Central memory CD8-positive, alpha-beta T cell (primary cell): ENCODE measurements at regions not wholly inside any gene's neighbourhood (a gene's known extent, or its start where the extent isn't known, plus 50 kb on each side); places are given as distances from the start of the nearest gene placed in this dataset.
"Not testable (repeated sequence)": the region's sequence is repeated elsewhere in the genome, so short reads cannot be mapped to it uniquely, and the experiment has no call there.

Experiments used
- ATAC-seq: fragments of 150-1000 bp; cut with Tn5 transposase; replicated peaks from 2 replicates; pipeline ENCODE4 v1.10.0; 2022; ENCODE audit warnings: mild to moderate bottlenecking, moderate FRiP score, moderate number of reproducible peaks; ENCODE audit not compliant: poor library complexity, severe bottlenecking; ENCODE audit errors: extremely low read depth
- DNase-seq, 2 donors: peaks; one replicate each; pipeline ENCODE4 v3.0.0; 2021; ENCODE audit warnings: low spot score in 2 of 2
- H3K27ac Mint-ChIP-seq: one replicate; pipeline ENCODE4 v1.8.0; 2022; ENCODE audit warnings: low read depth, mild to moderate bottlenecking, moderate library complexity, mixed read lengths
- H3K27me3 Mint-ChIP-seq: one replicate; pipeline ENCODE4 v1.8.0; 2022; ENCODE audit warnings: mixed read lengths
- H3K36me3 Mint-ChIP-seq: one replicate; pipeline ENCODE4 v1.8.0; 2022; ENCODE audit warnings: mild to moderate bottlenecking, moderate library complexity, mixed read lengths; ENCODE audit not compliant: insufficient read depth
- H3K4me1 Mint-ChIP-seq: one replicate; pipeline ENCODE4 v1.8.0; 2022; ENCODE audit warnings: mixed read lengths
- H3K4me3 Mint-ChIP-seq: one replicate; pipeline ENCODE4 v1.8.0; 2022; ENCODE audit warnings: mild to moderate bottlenecking, moderate library complexity, mixed read lengths
- H3K9me3 Mint-ChIP-seq: one replicate; pipeline ENCODE4 v1.8.0; 2022; ENCODE audit warnings: mixed read lengths

GRCh38 chr11:33986597-33987501, 64.7 kb upstream of the CAPRIN1 start:
- not testable (repeated sequence) for DNase-seq, ATAC-seq, H3K4me3 Mint-ChIP-seq, H3K4me1 Mint-ChIP-seq, H3K27me3 Mint-ChIP-seq, H3K27ac Mint-ChIP-seq, H3K36me3 Mint-ChIP-seq, H3K9me3 Mint-ChIP-seq

GRCh38 chr11:33984682-33985389, 66.7 kb upstream of the CAPRIN1 start:
- Mint-ChIP-seq H3K9me3 (no peaks in the 10 kb centered on the region), H3K4me1 (no peaks in the 10 kb centered on the region), H3K27me3 (peaks cover 21% of the 10 kb centered on the region), H3K36me3 (no peaks in the 10 kb centered on the region), H3K4me3 (no peak overlapping the region), H3K27ac (no peak overlapping the region)
- ATAC-seq (no peak), DNase-seq (no peak)

GRCh38 chr11:33982661-33983060, 68.9 kb upstream of the CAPRIN1 start:
- no peak overlapping the region for H3K4me3 Mint-ChIP-seq
- peaks cover 21% of the 10 kb centered on the region for H3K27me3 Mint-ChIP-seq
- ATAC-seq: no peak
- no peaks in the 10 kb centered on the region for H3K36me3 Mint-ChIP-seq
- no peak overlapping the region for H3K27ac Mint-ChIP-seq
- DNase-seq: no peak
- no peaks in the 10 kb centered on the region for H3K4me1 Mint-ChIP-seq
- H3K9me3 Mint-ChIP-seq: no peaks in the 10 kb centered on the region

- Mint-ChIP-seq H3K27me3 (peaks cover 21% of the 10 kb centered on the region), H3K4me3 (no peak overlapping the region), H3K4me1 (no peaks in the 10 kb centered on the region), H3K9me3 (no peaks in the 10 kb centered on the region), H3K27ac (no peak overlapping the region), H3K36me3 (no peaks in the 10 kb centered on the region)
- ATAC-seq (no peak), DNase-seq (no peak)
Measured at GRCh38 chr11:33980897-33981296, 70.6 kb upstream of the CAPRIN1 start.

- H3K9me3 Mint-ChIP-seq: no peaks in the 10 kb centered on the region
- DNase-seq (no peak), ATAC-seq (no peak)
- no peak overlapping the region for H3K27ac Mint-ChIP-seq
- no peaks in the 10 kb centered on the region for H3K36me3 Mint-ChIP-seq
- H3K4me3 Mint-ChIP-seq: no peak overlapping the region
- H3K27me3 Mint-ChIP-seq: peaks cover 21% of the 10 kb centered on the region
- H3K4me1 Mint-ChIP-seq: no peaks in the 10 kb centered on the region
Measured at GRCh38 chr11:33978376-33978775, 73.2 kb upstream of the CAPRIN1 start.

GRCh38 chr11:33977676-33978075, 73.9 kb upstream of the CAPRIN1 start:
- Mint-ChIP-seq H3K4me1 (no peaks in the 10 kb centered on the region), H3K36me3 (no peaks in the 10 kb centered on the region), H3K27ac (no peak overlapping the region), H3K27me3 (peaks cover 21% of the 10 kb centered on the region), H3K9me3 (no peaks in the 10 kb centered on the region), H3K4me3 (no peak overlapping the region)
- ATAC-seq (no peak), DNase-seq (no peak)

GRCh38 chr11:33976495-33977199, 74.9 kb upstream of the CAPRIN1 start:
- ATAC-seq (no peak), DNase-seq (no peak)
- Mint-ChIP-seq H3K4me3 (no peak overlapping the region), H3K9me3 (no peaks in the 10 kb centered on the region), H3K27me3 (peaks cover 18% of the 10 kb centered on the region), H3K4me1 (no peaks in the 10 kb centered on the region), H3K27ac (no peak overlapping the region), H3K36me3 (no peaks in the 10 kb centered on the region)

- no peak for ATAC-seq
- H3K27ac Mint-ChIP-seq: no peak overlapping the region
- no peak for DNase-seq
- no peaks in the 10 kb centered on the region for H3K9me3 Mint-ChIP-seq
- H3K4me1 Mint-ChIP-seq: no peaks in the 10 kb centered on the region
- H3K27me3 Mint-ChIP-seq: no peaks in the 10 kb centered on the region
- no peaks in the 10 kb centered on the region for H3K36me3 Mint-ChIP-seq
- H3K4me3 Mint-ChIP-seq: no peak overlapping the region
Measured at GRCh38 chr11:33974804-33975203, 76.7 kb upstream of the CAPRIN1 start.

GRCh38 chr11:33971530-33971929, 79.7 kb upstream of the LMO2 start:
- H3K27ac Mint-ChIP-seq, H3K36me3 Mint-ChIP-seq, H3K4me3 Mint-ChIP-seq, DNase-seq, ATAC-seq, H3K4me1 Mint-ChIP-seq, H3K9me3 Mint-ChIP-seq: not testable (repeated sequence)
- H3K27me3 Mint-ChIP-seq: peaks cover 12% of the 10 kb centered on the region

- no peaks in the 10 kb centered on the region for H3K36me3 Mint-ChIP-seq
- H3K27me3 Mint-ChIP-seq: peaks cover 16% of the 10 kb centered on the region
- no peak overlapping the region for H3K27ac Mint-ChIP-seq
- no peak overlapping the region for H3K4me3 Mint-ChIP-seq
- no peaks in the 10 kb centered on the region for H3K9me3 Mint-ChIP-seq
- DNase-seq: no peak
- ATAC-seq: no peak
- H3K4me1 Mint-ChIP-seq: no peaks in the 10 kb centered on the region
Measured at GRCh38 chr11:33970984-33971466, 79.1 kb upstream of the LMO2 start.

GRCh38 chr11:33967451-33967850, 75.6 kb upstream of the LMO2 start:
- Mint-ChIP-seq H3K9me3 (no peaks in the 10 kb centered on the region), H3K27ac (no peak overlapping the region), H3K27me3 (peaks cover 39% of the 10 kb centered on the region), H3K4me1 (no peaks in the 10 kb centered on the region), H3K36me3 (no peaks in the 10 kb centered on the region), H3K4me3 (no peak overlapping the region)
- ATAC-seq: no peak
- DNase-seq: no peak

GRCh38 chr11:33965032-33965431, 73.2 kb upstream of the LMO2 start:
- DNase-seq: no peak
- Mint-ChIP-seq H3K4me3 (no peak overlapping the region), H3K9me3 (no peaks in the 10 kb centered on the region), H3K27me3 (peaks cover 62% of the 10 kb centered on the region), H3K36me3 (no peaks in the 10 kb centered on the region), H3K27ac (no peak overlapping the region), H3K4me1 (no peaks in the 10 kb centered on the region)
- no peak for ATAC-seq
